Colonic mucosa (tissue), 4 donors: ENCODE measurements at regions not wholly inside any gene's neighbourhood (a gene's known extent, or its start where the extent isn't known, plus 50 kb on each side); places are given as distances from the start of the nearest gene placed in this dataset.

Experiments used
- DNase-seq: peaks from one replicate; pipeline ENCODE4 v3.0.0-alpha.2; 2020
- H3K27ac ChIP-seq: fragments of 200-600 bp; one replicate; pipeline ENCODE4 v1.8.0; 2021
- H3K27me3 ChIP-seq: fragments of 200-600 bp; one replicate; pipeline ENCODE4 v1.8.0; 2021
- H3K36me3 ChIP-seq: fragments of 200-600 bp; one replicate; pipeline ENCODE4 v1.8.0; 2021
- H3K4me1 ChIP-seq: fragments of 200-600 bp; one replicate; pipeline ENCODE4 v1.8.0; 2021; ENCODE audit warnings: mild to moderate bottlenecking
- H3K4me3 ChIP-seq: fragments of 200-600 bp; one replicate; pipeline ENCODE4 v1.8.0; 2021
- H3K9ac ChIP-seq, 2 donors: one replicate each; pipeline ENCODE4 v1.7.0; 2013; ENCODE audit warnings: control low read depth in 2 of 2, low read depth in 2 of 2, low read length in 2 of 2
- H3K9me3 ChIP-seq: fragments of 200-600 bp; one replicate; pipeline ENCODE4 v1.8.0; 2021
- CTCF ChIP-seq: fragments of 200-600 bp; IDR thresholded peaks from one replicate; pipeline ENCODE4 v1.8.0; 2022; ENCODE audit warnings: antibody characterized with exemption, mild to moderate bottlenecking
- intact Hi-C: fragments of 100-400 bp; cut with DNase I; formaldehyde crosslinking; loops from one replicate; pipeline ENCODE4 v1.14.1; 2022
- donor health status: healthy.
- donor health status: DM: no; HTN: no; CAD: no.
- donor health status: DM: no; HTN: no; CAD: no.

DNA sequence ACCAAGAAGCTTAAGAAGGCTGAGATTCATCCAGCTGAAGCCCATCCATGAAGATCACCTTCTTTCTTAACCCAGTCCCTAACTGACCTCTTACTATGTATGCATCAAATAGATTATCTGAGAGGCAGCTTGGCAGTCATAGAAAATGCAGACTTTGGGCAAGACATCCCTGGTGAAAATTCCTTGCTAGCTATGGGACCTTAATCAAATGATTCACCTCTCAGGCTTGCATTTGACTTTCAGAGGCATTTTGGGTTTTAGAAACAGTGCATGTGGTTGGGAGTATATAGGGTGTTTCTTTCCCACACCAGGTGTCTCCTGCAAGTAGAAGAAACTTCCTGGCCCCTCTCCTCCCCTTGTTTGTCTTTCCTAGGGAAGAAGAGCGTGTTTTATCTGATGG lies 188.5 kb upstream of the ISX start:
- Histone ChIP-seq H3K27ac (no peak overlapping the region), H3K27me3 (no peaks in the 10 kb centered on the region), H3K4me1 (no peaks in the 10 kb centered on the region), H3K4me3 (no peak overlapping the region), H3K9me3 (no peaks in the 10 kb centered on the region), H3K9ac (no peak overlapping the region), H3K36me3 (no peaks in the 10 kb centered on the region)
- intact Hi-C loops: no loop called here
- DNase-seq: no peak
- TF ChIP-seq CTCF: no peak

- Histone ChIP-seq H3K4me1 (no peaks in the 10 kb centered on the region), H3K4me3 (no peak overlapping the region), H3K27ac (no peak overlapping the region), H3K9ac (no peak overlapping the region), H3K27me3 (no peaks in the 10 kb centered on the region), H3K36me3 (no peaks in the 10 kb centered on the region), H3K9me3 (no peaks in the 10 kb centered on the region)
- no peak for TF ChIP-seq CTCF
- intact Hi-C loops: no loop called here
- no peak for DNase-seq
These were observed 187.8 kb upstream of the ISX start for GRCh38 chr22:34878171-34878570.

DNA sequence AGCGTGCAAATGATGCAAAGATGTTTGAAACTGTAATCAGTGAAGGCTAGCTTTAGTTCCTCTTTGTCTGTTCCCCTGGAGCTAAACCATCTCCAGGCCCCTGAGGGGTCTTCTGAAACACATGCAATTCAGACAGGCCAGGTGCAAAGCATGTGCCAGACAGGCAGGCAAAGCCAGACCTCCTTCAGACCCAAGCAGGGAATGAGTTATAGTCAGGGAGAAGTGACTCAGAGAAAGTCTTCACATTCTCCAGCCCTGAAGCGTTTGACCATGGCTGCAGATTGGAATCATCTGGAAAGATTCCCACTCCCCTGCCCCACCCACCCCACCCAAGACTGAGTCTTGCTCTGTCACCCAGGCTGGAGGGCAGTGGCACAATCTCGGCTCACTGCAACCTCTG lies 187.0 kb upstream of the ISX start:
- H3K4me1 ChIP-seq: no peaks in the 10 kb centered on the region
- no peaks in the 10 kb centered on the region for H3K36me3 ChIP-seq
- H3K4me3 ChIP-seq: no peak overlapping the region
- TF ChIP-seq CTCF: no peak
- H3K9me3 ChIP-seq: no peaks in the 10 kb centered on the region
- intact Hi-C loops: no loop called here
- H3K9ac ChIP-seq: no peak overlapping the region
- no peak for DNase-seq
- H3K27ac ChIP-seq: no peak overlapping the region
- no peaks in the 10 kb centered on the region for H3K27me3 ChIP-seq

DNA sequence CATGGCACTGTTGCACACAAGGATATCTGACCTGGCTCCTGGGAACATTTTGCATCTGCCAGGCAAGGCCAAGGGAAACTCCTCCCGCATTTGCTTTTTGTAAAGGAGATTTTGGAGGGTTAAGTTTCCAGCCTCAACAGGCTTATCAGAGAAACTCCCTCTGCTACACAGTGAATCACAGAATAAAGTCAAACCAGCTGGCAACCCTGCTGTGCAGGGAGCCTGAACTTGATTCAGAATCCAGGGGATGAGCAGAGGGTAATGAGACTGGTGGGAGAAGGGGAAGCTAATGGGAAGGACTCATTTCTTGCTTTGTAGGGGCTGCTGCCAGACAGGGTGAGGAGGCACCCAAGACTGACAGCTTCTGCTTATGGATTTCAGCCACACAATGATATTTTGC lies 185.3 kb upstream of the ISX start:
- H3K4me1 ChIP-seq: no peaks in the 10 kb centered on the region
- no peak overlapping the region for H3K27ac ChIP-seq
- no peaks in the 10 kb centered on the region for H3K36me3 ChIP-seq
- no peak overlapping the region for H3K4me3 ChIP-seq
- no peak for DNase-seq
- no peaks in the 10 kb centered on the region for H3K9me3 ChIP-seq
- no peak overlapping the region for H3K9ac ChIP-seq
- intact Hi-C loops: no loop called here
- no peak for TF ChIP-seq CTCF
- H3K27me3 ChIP-seq: no peaks in the 10 kb centered on the region

DNA sequence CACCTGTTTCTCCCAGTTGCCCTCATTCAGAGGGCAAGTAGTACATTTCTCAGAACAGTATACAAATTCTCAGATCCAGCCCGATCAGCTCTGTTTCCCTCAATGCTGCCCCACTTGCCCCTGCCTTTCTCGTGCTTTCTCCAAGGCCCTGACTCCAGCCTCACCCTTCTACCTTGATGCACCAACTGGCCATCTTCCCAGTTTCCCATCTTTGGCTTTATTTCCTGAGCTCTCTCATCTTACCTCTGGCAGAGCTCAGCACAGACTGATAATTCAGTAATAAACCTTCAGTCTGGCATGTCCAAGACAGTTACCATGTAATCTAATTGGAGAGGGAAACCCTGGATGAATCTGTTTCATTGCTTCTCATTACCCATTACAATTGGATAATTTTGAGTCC lies 184.5 kb upstream of the ISX start:
- H3K4me3 ChIP-seq: no peak overlapping the region
- no peak overlapping the region for H3K9ac ChIP-seq
- no peaks in the 10 kb centered on the region for H3K36me3 ChIP-seq
- TF ChIP-seq CTCF: no peak
- no peaks in the 10 kb centered on the region for H3K4me1 ChIP-seq
- intact Hi-C loops: no loop called here
- no peaks in the 10 kb centered on the region for H3K27me3 ChIP-seq
- no peaks in the 10 kb centered on the region for H3K9me3 ChIP-seq
- no peak for DNase-seq
- no peak overlapping the region for H3K27ac ChIP-seq

GRCh38 chr22:34885852-34886251 lies 180.1 kb upstream of the ISX start:
- no peak for DNase-seq
- no peaks in the 10 kb centered on the region for H3K4me1 ChIP-seq
- TF ChIP-seq CTCF: no peak
- no peaks in the 10 kb centered on the region for H3K36me3 ChIP-seq
- H3K27me3 ChIP-seq: no peaks in the 10 kb centered on the region
- H3K27ac ChIP-seq: no peak overlapping the region
- no peaks in the 10 kb centered on the region for H3K9me3 ChIP-seq
- no peak overlapping the region for H3K4me3 ChIP-seq
- intact Hi-C loops: no loop called here
- H3K9ac ChIP-seq: no peak overlapping the region
